ENCODE measurements at regions not wholly inside any gene's neighbourhood (a gene's known extent, or its start where the extent isn't known, plus 50 kb on each side); places are given as distances from the start of the nearest gene placed in this dataset.

DNA sequence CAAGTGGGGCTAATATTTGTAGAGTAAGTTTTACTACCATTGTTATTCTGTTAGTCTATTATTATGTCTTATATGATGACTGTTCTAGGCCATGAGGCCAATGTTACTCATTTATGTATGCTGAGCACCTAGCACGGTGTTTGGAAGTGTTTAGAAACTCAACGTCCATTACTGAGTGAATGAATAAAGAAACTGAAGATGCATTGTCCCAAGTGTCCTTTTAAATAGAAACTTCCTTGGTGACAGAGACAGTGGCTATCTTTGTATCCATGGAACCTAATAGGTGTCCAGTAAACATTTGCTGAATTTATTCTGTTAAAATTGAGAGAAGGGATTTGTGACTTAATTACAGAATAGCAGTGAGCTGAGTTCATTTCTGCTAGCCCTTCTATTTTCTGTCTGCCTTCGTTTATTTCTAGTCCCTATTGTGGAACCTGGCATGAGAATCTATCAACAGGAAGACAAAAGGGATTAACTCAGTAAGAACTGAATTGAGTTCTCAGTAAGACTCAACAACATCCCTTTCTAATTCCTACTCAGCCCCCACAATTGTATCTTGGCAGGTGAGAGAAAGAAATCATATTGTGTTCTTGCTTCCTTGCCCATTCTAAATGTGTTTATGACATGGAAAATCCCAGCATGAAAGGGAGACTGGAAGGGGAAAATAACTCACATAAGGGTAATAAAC, 246.6 kb upstream of the LRRC3B start:
- H3K9me3 Mint-ChIP-seq, result peaks cover 5% of the 10 kb centered on the region
- H3K4me3 Mint-ChIP-seq, result no peak overlapping the region
- H3K27ac Mint-ChIP-seq, result no peak overlapping the region
- H3K4me1 Mint-ChIP-seq (ENCODE audit: low read depth), result no peaks in the 10 kb centered on the region
- no peaks in the 10 kb centered on the region for H3K27me3 Mint-ChIP-seq
- no peaks in the 10 kb centered on the region for H3K36me3 Mint-ChIP-seq (ENCODE audit: low read depth)

- H3K27ac Mint-ChIP-seq, result no peak overlapping the region
- H3K27me3 Mint-ChIP-seq, result no peaks in the 10 kb centered on the region
- no peaks in the 10 kb centered on the region for H3K36me3 Mint-ChIP-seq (ENCODE audit: low read depth)
- no peak overlapping the region for H3K4me3 Mint-ChIP-seq
- no peaks in the 10 kb centered on the region for H3K9me3 Mint-ChIP-seq
- H3K4me1 Mint-ChIP-seq (ENCODE audit: low read depth), result no peaks in the 10 kb centered on the region
Observed at GRCh38 chr3:26381411-26381810, 241.2 kb upstream of the LRRC3B start.

DNA sequence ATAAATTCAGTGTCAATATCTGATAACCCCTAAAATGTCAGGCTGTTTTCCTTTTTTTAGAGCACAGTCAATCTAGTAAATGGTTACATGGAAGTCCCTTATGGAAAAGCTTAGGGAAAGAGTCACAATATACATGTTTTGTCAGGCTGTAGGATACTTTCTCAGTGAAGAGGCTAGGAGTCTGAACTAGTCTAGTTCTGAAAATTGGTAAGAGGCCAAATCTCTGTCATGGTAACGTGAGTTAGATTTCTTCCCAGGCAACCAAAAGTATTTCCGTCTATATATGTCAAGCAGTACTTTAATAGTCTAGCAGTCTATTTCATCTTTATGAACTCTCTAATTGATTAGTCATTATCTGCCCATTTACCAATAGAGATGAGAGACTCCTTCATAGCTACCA, 215.9 kb upstream of the LRRC3B start:
- peaks cover 12% of the 10 kb centered on the region for H3K9me3 Mint-ChIP-seq
- H3K4me1 Mint-ChIP-seq (ENCODE audit: low read depth), result no peaks in the 10 kb centered on the region
- H3K27me3 Mint-ChIP-seq, result no peaks in the 10 kb centered on the region
- H3K27ac Mint-ChIP-seq, result no peak overlapping the region
- no peak overlapping the region for H3K4me3 Mint-ChIP-seq
- no peaks in the 10 kb centered on the region for H3K36me3 Mint-ChIP-seq (ENCODE audit: low read depth)

DNA sequence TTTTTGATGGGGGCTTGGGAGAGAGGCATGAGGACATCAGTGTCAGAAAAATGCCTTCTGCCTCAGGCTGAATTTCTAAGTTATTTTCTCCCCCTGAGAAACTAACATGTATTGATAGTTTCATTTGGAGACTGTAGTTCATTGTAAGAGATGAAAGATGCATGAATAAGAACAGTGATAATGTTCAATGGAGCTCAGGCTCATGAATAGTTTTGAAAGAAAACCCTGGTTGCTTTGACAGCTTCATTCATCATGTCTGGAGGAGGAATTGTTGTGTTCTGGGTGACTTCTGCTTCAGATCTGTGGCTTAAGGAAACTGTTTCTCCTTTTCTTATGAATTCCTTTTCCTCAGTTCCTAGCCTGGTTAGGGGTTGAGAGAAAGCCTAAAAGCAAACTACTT, 204.0 kb upstream of the LRRC3B start:
- Mint-ChIP-seq H3K27ac (no peak overlapping the region), H3K36me3 (ENCODE audit: low read depth) (no peaks in the 10 kb centered on the region), H3K4me1 (ENCODE audit: low read depth) (no peaks in the 10 kb centered on the region), H3K27me3 (no peaks in the 10 kb centered on the region), H3K4me3 (no peak overlapping the region), H3K9me3 (peaks cover 12% of the 10 kb centered on the region)

GRCh38 chr3:26422415-26422814, 200.2 kb upstream of the LRRC3B start:
- H3K4me1 Mint-ChIP-seq (ENCODE audit: low read depth), result no peaks in the 10 kb centered on the region
- H3K27ac Mint-ChIP-seq, result no peak overlapping the region
- no peak overlapping the region for H3K4me3 Mint-ChIP-seq
- no peaks in the 10 kb centered on the region for H3K36me3 Mint-ChIP-seq (ENCODE audit: low read depth)
- no peaks in the 10 kb centered on the region for H3K27me3 Mint-ChIP-seq
- no peaks in the 10 kb centered on the region for H3K9me3 Mint-ChIP-seq

DNA sequence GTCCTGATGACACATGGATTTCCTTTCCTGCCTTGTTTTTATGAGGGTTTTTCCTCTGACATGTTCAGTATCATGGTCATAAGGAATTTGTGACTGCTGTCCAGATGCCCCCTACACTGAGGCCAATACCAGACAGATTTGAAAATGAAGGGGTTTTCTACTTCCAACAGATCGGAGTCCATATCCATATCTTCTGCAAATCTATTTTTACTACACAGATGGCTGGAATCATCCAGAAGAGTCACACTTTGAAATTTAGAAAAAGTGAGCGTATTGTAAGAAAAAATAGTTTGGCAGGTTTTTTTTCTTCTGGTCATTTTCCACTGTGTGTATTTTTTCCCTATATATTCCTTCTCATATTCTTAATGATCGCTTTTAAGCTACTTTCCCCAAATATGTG, 197.5 kb upstream of the LRRC3B start:
- Mint-ChIP-seq H3K27ac (no peak overlapping the region), H3K4me3 (no peak overlapping the region), H3K27me3 (no peaks in the 10 kb centered on the region), H3K9me3 (peaks cover 3% of the 10 kb centered on the region), H3K36me3 (ENCODE audit: low read depth) (no peaks in the 10 kb centered on the region), H3K4me1 (ENCODE audit: low read depth) (no peaks in the 10 kb centered on the region)

DNA sequence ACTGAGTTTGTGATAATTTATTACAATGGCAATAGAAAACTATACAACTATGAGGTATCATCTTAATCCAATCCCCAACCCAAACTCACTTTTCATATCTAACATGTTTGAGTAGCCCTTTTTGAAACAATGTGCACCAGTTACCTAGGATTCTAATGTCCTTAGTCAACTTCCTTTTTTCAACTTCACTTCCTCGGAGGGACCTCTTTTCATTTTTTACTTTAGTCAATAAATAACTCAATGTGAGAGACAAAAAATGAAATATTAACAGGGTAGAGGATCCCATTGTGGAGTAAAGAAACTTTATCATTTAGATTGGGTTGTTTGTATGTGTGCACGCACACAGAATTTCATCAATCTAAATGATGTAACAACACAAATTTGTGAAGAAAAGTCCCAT, 193.6 kb upstream of the LRRC3B start:
- H3K9me3 Mint-ChIP-seq, result peaks cover 9% of the 10 kb centered on the region

GRCh38 chr3:26437678-26438077, 184.9 kb upstream of the LRRC3B start:
- no peaks in the 10 kb centered on the region for H3K27me3 Mint-ChIP-seq
- no peak overlapping the region for H3K4me3 Mint-ChIP-seq
- no peak overlapping the region for H3K27ac Mint-ChIP-seq
- no peaks in the 10 kb centered on the region for H3K4me1 Mint-ChIP-seq (ENCODE audit: low read depth)
- H3K36me3 Mint-ChIP-seq (ENCODE audit: low read depth), result no peaks in the 10 kb centered on the region
- H3K9me3 Mint-ChIP-seq, result peaks cover 8% of the 10 kb centered on the region

More for the DNA sequence above, 193.6 kb upstream of the LRRC3B start:
- Mint-ChIP-seq H3K4me3 (no peak overlapping the region), H3K36me3 (ENCODE audit: low read depth) (no peaks in the 10 kb centered on the region), H3K4me1 (ENCODE audit: low read depth) (no peaks in the 10 kb centered on the region), H3K27me3 (no peaks in the 10 kb centered on the region), H3K27ac (no peak overlapping the region)

GRCh38 chr3:26438325-26438940, 184.1 kb upstream of the LRRC3B start:
- H3K9me3 Mint-ChIP-seq, result peaks cover 8% of the 10 kb centered on the region
- H3K36me3 Mint-ChIP-seq (ENCODE audit: low read depth), result no peaks in the 10 kb centered on the region
- no peak overlapping the region for H3K27ac Mint-ChIP-seq
- H3K27me3 Mint-ChIP-seq, result no peaks in the 10 kb centered on the region
- no peaks in the 10 kb centered on the region for H3K4me1 Mint-ChIP-seq (ENCODE audit: low read depth)
- no peak overlapping the region for H3K4me3 Mint-ChIP-seq

- Mint-ChIP-seq H3K36me3 (ENCODE audit: low read depth) (no peaks in the 10 kb centered on the region), H3K27ac (no peak overlapping the region), H3K9me3 (peaks cover 6% of the 10 kb centered on the region), H3K27me3 (no peaks in the 10 kb centered on the region), H3K4me1 (ENCODE audit: low read depth) (no peaks in the 10 kb centered on the region), H3K4me3 (no peak overlapping the region)
Observed at GRCh38 chr3:26438981-26439884, 183.3 kb upstream of the LRRC3B start.

DNA sequence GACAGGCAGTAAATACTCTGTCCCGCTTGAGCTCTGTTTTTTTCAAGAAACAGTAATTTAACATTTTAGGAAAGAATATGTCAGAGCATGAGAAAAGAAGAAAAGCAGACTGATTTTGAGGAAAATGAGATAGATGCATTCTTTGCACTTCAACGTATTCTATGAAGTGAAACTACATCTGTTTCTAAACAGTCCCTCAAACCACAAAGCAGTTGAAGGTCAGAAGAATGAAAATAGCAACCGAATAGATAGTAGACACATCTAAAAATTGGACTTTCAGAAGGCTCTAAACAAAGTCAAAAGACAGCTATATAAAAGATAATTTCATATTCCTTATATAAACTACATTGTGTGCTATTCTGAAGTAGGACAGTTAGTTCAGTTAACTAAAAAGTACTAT, 172.6 kb upstream of the LRRC3B start:
- Mint-ChIP-seq H3K4me3 (no peak overlapping the region), H3K36me3 (ENCODE audit: low read depth) (no peaks in the 10 kb centered on the region)

GRCh38 chr3:26452363-26452762, 170.2 kb upstream of the LRRC3B start:
- Mint-ChIP-seq H3K4me1 (ENCODE audit: low read depth) (no peaks in the 10 kb centered on the region), H3K27ac (no peak overlapping the region), H3K9me3 (peaks cover 7% of the 10 kb centered on the region), H3K4me3 (no peak overlapping the region), H3K36me3 (ENCODE audit: low read depth) (no peaks in the 10 kb centered on the region), H3K27me3 (no peaks in the 10 kb centered on the region)

More for the DNA sequence above, 172.6 kb upstream of the LRRC3B start:
- H3K9me3 Mint-ChIP-seq, result peaks cover 7% of the 10 kb centered on the region
- no peaks in the 10 kb centered on the region for H3K27me3 Mint-ChIP-seq
- no peak overlapping the region for H3K27ac Mint-ChIP-seq
- no peaks in the 10 kb centered on the region for H3K4me1 Mint-ChIP-seq (ENCODE audit: low read depth)

DNA sequence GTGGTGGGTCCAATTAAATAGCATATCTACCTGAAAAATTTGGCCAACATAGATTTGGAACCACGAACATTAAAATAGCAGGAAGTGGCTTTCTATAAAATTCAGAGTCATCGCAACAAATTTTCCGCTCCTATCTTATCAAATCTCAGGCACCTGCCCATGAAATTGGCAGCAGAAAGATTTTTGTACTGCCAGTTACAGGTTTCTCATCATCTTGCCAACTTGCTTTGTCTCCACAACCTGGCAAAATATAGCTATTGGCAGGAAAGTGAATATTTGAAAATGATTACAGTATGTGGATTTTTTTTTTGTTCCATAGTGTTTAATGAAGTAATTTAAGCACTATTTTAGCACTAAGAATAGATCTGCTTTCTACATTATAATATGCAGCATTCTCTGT, 161.6 kb upstream of the LRRC3B start:
- Mint-ChIP-seq H3K4me3 (no peak overlapping the region), H3K27ac (no peak overlapping the region), H3K4me1 (ENCODE audit: low read depth) (no peaks in the 10 kb centered on the region), H3K27me3 (no peaks in the 10 kb centered on the region), H3K9me3 (peaks cover 13% of the 10 kb centered on the region), H3K36me3 (ENCODE audit: low read depth) (no peaks in the 10 kb centered on the region)

GRCh38 chr3:26472345-26472744, 150.2 kb upstream of the LRRC3B start:
- Mint-ChIP-seq H3K4me1 (ENCODE audit: low read depth) (no peaks in the 10 kb centered on the region), H3K9me3 (peaks cover 12% of the 10 kb centered on the region), H3K4me3 (no peak overlapping the region), H3K27ac (no peak overlapping the region), H3K27me3 (no peaks in the 10 kb centered on the region), H3K36me3 (ENCODE audit: low read depth) (no peaks in the 10 kb centered on the region)

DNA sequence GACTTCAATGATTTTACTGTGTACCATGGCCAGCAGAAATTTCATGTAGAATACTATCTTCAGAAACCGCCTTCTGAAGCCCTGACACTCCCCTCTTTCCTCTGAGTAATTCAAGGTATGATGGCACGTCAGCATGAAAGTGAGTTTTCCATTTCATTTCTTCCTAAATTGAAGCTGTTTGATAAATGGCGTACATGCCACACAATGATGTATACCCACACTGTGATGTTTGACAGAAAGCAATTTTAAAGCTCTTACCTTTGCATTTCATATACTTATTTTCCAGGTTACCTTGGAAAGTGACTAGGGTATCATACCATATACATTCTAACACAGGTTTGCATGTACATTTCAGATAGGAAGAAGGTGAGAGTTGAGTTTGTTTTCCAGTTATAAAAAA, 147.9 kb upstream of the LRRC3B start:
- Mint-ChIP-seq H3K4me3 (no peak overlapping the region), H3K27ac (no peak overlapping the region), H3K4me1 (ENCODE audit: low read depth) (no peaks in the 10 kb centered on the region), H3K27me3 (no peaks in the 10 kb centered on the region), H3K36me3 (ENCODE audit: low read depth) (no peaks in the 10 kb centered on the region), H3K9me3 (peaks cover 4% of the 10 kb centered on the region)
